ENCODE measurements at regions not wholly inside any gene's neighbourhood (a gene's known extent, or its start where the extent isn't known, plus 50 kb on each side); places are given as distances from the start of the nearest gene placed in this dataset.

DNA sequence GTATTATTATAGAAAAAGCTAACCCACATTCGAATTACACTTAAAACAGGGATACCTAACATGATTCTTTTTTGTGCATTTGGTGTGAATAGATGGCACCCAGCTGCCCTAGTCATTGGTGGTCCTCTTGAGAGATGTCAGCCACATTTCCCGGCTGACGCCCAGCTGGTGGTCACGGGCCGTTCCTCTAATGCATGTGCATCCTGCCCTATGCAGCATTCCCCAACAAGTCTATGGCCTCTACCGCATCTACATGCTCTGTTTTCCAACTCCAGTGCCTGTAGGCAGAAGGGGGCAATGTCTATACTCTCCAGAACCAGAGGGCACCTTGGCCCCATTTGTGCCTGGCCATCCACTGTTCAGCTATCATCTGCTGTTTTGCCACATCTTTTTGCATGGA is 78.6 kb upstream of the PRICKLE2 start:
- no peak for DNase-seq (ENCODE audit: low read depth, low spot score)
- TF ChIP-seq, protein P1, sequence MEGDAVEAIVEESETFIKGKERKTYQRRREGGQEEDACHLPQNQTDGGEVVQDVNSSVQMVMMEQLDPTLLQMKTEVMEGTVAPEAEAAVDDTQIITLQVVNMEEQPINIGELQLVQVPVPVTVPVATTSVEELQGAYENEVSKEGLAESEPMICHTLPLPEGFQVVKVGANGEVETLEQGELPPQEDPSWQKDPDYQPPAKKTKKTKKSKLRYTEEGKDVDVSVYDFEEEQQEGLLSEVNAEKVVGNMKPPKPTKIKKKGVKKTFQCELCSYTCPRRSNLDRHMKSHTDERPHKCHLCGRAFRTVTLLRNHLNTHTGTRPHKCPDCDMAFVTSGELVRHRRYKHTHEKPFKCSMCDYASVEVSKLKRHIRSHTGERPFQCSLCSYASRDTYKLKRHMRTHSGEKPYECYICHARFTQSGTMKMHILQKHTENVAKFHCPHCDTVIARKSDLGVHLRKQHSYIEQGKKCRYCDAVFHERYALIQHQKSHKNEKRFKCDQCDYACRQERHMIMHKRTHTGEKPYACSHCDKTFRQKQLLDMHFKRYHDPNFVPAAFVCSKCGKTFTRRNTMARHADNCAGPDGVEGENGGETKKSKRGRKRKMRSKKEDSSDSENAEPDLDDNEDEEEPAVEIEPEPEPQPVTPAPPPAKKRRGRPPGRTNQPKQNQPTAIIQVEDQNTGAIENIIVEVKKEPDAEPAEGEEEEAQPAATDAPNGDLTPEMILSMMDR (IDR thresholded peaks at IDR 0.05; ENCODE audit: low read depth, low read length) = no peak
- in situ Hi-C loops (cut with HindIII; ENCODE audit: low sequenced_read_pairs) = no loop called here
- H3K4me3 ChIP-seq (ENCODE audit: low read depth, low read length) = no peak overlapping the region

DNA sequence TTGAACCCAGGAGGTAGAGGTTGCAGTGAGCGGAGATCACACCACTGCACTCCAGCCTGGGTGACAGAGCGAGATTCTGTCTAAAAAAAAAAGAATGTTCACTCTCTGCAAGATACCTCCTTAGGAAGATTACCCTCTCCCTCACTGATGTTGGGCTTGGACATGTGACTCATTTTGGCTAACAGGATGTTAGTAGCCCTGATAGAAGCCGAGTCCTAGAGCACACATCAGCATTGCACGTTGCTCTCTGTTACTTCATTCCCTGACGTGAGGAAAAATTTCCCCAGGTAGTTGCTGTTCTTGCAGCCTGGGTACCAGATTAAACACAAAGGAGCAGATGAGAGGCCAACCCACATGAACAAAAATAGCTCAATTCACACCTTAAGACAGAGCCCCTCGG is 78.1 kb upstream of the PRICKLE2 start:
- TF ChIP-seq, protein P1 (IDR thresholded peaks at IDR 0.05; ENCODE audit: low read depth, low read length) = no peak
- in situ Hi-C loops (cut with HindIII; ENCODE audit: low sequenced_read_pairs) = no loop called here

DNA sequence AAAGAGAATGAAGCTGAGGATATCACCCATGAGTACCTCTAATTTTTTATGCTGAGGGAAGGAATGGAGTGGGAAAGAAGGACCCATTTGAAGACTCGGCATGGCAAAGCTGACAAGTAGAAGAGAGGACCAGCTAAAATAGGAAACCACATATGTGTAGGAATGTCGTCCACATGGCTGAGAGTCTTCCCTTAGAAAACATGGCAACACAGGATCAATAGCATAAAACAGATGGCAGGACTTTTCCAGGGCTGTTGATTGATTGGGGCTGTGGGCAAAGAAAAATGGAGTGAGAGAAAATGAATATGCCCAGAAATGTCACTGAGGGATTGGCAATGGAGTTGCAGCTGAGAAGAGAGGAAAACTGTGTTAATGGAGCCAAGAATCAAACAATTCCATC is 76.2 kb upstream of the PRICKLE2 start:
- in situ Hi-C loops (cut with HindIII; ENCODE audit: low sequenced_read_pairs) = no loop called here
- H3K4me3 ChIP-seq (ENCODE audit: low read depth, low read length) = no peak overlapping the region
- no peak for DNase-seq (ENCODE audit: low read depth, low spot score)
- TF ChIP-seq, protein P1 (IDR thresholded peaks at IDR 0.05; ENCODE audit: low read depth, low read length) = no peak

More for the DNA sequence above, 78.1 kb upstream of the PRICKLE2 start:
- no peak for DNase-seq (ENCODE audit: low read depth, low spot score)
- H3K4me3 ChIP-seq (ENCODE audit: low read depth, low read length) = no peak overlapping the region

DNA sequence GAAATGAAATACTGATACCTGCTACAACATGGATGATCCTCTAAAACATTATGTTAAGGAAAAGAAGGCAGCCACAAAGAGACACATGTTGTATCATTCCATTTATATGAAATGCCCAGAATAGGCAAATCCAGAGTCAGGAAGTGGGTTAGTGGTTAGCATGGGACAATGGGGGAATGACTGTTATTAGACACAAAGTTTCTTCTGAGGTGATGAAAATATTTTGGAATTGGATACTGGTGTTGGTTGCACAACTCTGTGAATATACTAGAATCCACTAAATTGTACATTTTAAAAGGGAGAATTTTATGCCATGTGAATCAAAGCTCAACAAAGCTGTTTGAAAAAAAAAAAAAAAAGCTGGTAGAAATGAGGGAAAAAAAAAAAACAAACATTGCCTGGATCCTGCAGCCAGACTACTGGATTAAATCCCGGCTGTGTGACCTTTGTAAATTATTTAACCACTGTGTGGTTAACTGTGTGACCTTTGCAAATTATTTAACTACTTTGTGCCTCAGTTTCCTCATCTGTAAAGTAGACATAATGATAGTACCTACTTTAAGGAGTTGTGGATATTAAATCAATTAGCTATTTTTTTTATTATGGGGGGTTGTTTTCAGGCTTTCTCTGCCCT is 75.6 kb upstream of the PRICKLE2 start:
- no peak overlapping the region for H3K4me3 ChIP-seq (ENCODE audit: low read depth, low read length)
- TF ChIP-seq, protein P1 (IDR thresholded peaks at IDR 0.05; ENCODE audit: low read depth, low read length) = no peak
- peak; percentile 86 for DNase-seq (ENCODE audit: low read depth, low spot score)
- in situ Hi-C loops (cut with HindIII; ENCODE audit: low sequenced_read_pairs) = no loop called here

DNA sequence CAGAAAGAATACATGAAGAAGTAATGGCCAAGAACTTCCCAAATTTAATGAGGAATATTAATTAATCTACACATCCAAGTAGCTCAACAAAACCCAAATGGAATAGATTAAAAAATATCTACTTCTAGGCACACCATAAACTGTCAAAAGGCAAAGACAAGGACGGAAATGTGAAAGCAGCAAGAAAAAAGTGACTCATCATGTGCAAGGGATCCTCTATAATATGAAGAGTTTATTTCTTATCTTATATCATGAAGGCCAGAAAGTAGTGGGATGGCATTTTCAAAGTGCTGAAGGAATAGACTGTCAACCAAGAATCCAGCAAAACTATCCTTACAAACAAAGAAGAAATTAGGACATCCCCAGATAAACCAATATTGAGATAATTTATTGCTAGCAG is 73.9 kb upstream of the PRICKLE2 start:
- in situ Hi-C loops (cut with HindIII; ENCODE audit: low sequenced_read_pairs) = no loop called here
- no peak overlapping the region for H3K4me3 ChIP-seq (ENCODE audit: low read depth, low read length)
- no peak for DNase-seq (ENCODE audit: low read depth, low spot score)
- TF ChIP-seq, protein P1 (IDR thresholded peaks at IDR 0.05; ENCODE audit: low read depth, low read length) = no peak

DNA sequence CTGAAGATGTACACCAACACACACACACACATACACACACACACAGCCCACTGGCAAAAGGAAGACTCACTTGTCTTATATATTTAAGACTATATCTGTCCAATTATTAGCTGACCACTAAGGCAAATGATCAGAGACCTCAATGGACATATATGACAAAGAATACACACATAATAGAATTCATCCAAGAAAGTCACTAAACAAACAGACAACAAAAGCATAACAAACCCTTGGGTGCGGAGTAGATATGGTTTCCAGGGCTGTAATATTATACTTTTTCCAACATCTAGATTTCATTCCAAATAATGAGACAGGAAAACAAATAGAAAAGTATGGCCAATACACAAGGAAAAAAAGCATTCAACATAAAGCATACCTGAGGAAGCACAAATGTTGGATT is 72.3 kb upstream of the PRICKLE2 start:
- H3K4me3 ChIP-seq (ENCODE audit: low read depth, low read length) = no peak overlapping the region
- no peak for DNase-seq (ENCODE audit: low read depth, low spot score)
- TF ChIP-seq, protein P1 (IDR thresholded peaks at IDR 0.05; ENCODE audit: low read depth, low read length) = no peak
- in situ Hi-C loops (cut with HindIII; ENCODE audit: low sequenced_read_pairs) = no loop called here

All from astrocyte of the spinal cord (primary cell).